ENCODE measurements at regions not wholly inside any gene's neighbourhood (a gene's known extent, or its start where the extent isn't known, plus 50 kb on each side); places are given as distances from the start of the nearest gene placed in this dataset.

- H3K27me3 ChIP-seq (ENCODE audit: control insufficient read depth in 4 of 4, insufficient read depth in 4 of 4, low read length in 3 of 4) = no peaks in the 10 kb centered on the region
- TF ChIP-seq TAF1 (conservative IDR thresholded peaks at IDR 0.05) (no peak), FOXA2 (IDR thresholded peaks at IDR 0.05) (no peak), HNF4A (conservative IDR thresholded peaks at IDR 0.05) (no peak), SP1 (IDR thresholded peaks at IDR 0.05) (no peak)
- WGBS = 57% methylated on average over 2 of the region's 2 CpGs
Measured at GRCh38 chr2:182553483-182553882, 126.6 kb upstream of the PDE1A start.

GRCh38 chr2:182554950-182555349, 128.1 kb upstream of the PDE1A start:
- Histone ChIP-seq H3K4me3 (ENCODE audit: low read depth in 1 of 3, low read length in 3 of 3) (no peak overlapping the region), H3K27ac (ENCODE audit: low read depth in 1 of 2, low read length in 2 of 2) (no peak overlapping the region), H3K9me3 (ENCODE audit: control insufficient read depth in 4 of 4, low read length in 3 of 4) (no peaks in the 10 kb centered on the region), H3K36me3 (ENCODE audit: control insufficient read depth in 4 of 4, insufficient read depth in 3 of 4, low read depth in 1 of 4, low read length in 3 of 4) (no peaks in the 10 kb centered on the region), H3K4me1 (ENCODE audit: control insufficient read depth in 4 of 4, insufficient read depth in 4 of 4, low read length in 3 of 4) (no peaks in the 10 kb centered on the region), H3K9ac (ENCODE audit: low read depth in 1 of 2, low read length in 2 of 2) (no peak overlapping the region), H3K27me3 (ENCODE audit: control insufficient read depth in 4 of 4, insufficient read depth in 4 of 4, low read length in 3 of 4) (no peaks in the 10 kb centered on the region)
- WGBS = 71% methylated on average over 4 of the region's 4 CpGs
- no peak for DNase-seq (ENCODE audit: low spot score)
- TF ChIP-seq HNF4A (conservative IDR thresholded peaks at IDR 0.05) = no peak
- TF ChIP-seq MAX (IDR thresholded peaks at IDR 0.05) = no peak
- TF ChIP-seq REST (IDR thresholded peaks at IDR 0.05) = no peak
- no peak for TF ChIP-seq ATF3 (IDR thresholded peaks at IDR 0.05)
- no peak for TF ChIP-seq RAD21 (IDR thresholded peaks at IDR 0.05)
- TF ChIP-seq GABPA (IDR thresholded peaks at IDR 0.05 in 1 of 2, conservative IDR thresholded peaks at IDR 0.05 in 1 of 2) = no peak
- TF ChIP-seq FOXA1 (IDR thresholded peaks at IDR 0.05) = no peak
- no peak for TF ChIP-seq RXRA (IDR thresholded peaks at IDR 0.05)
- TF ChIP-seq FOXA2 (IDR thresholded peaks at IDR 0.05) = no peak
- no peak for TF ChIP-seq NR2F2 (IDR thresholded peaks at IDR 0.05)
- TF ChIP-seq SP1 (IDR thresholded peaks at IDR 0.05) = no peak
- no peak for TF ChIP-seq EGR1 (IDR thresholded peaks at IDR 0.05; ENCODE audit: low read depth in 2 of 2)
- no peak for TF ChIP-seq JUND (IDR thresholded peaks at IDR 0.05)

More at GRCh38 chr2:182553483-182553882, 126.6 kb upstream of the PDE1A start:
- Histone ChIP-seq H3K9ac (ENCODE audit: low read depth in 1 of 2, low read length in 2 of 2) (no peak overlapping the region), H3K4me1 (ENCODE audit: control insufficient read depth in 4 of 4, insufficient read depth in 4 of 4, low read length in 3 of 4) (no peaks in the 10 kb centered on the region), H3K27ac (ENCODE audit: low read depth in 1 of 2, low read length in 2 of 2) (no peak overlapping the region), H3K36me3 (ENCODE audit: control insufficient read depth in 4 of 4, insufficient read depth in 3 of 4, low read depth in 1 of 4, low read length in 3 of 4) (no peaks in the 10 kb centered on the region), H3K4me3 (ENCODE audit: low read depth in 1 of 3, low read length in 3 of 3) (no peak overlapping the region), H3K9me3 (ENCODE audit: control insufficient read depth in 4 of 4, low read length in 3 of 4) (no peaks in the 10 kb centered on the region)
- no peak for DNase-seq (ENCODE audit: low spot score)

- Histone ChIP-seq H3K4me1 (ENCODE audit: control insufficient read depth in 4 of 4, insufficient read depth in 4 of 4, low read length in 3 of 4) (no peaks in the 10 kb centered on the region), H3K27me3 (ENCODE audit: control insufficient read depth in 4 of 4, insufficient read depth in 4 of 4, low read length in 3 of 4) (no peaks in the 10 kb centered on the region), H3K36me3 (ENCODE audit: control insufficient read depth in 4 of 4, insufficient read depth in 3 of 4, low read depth in 1 of 4, low read length in 3 of 4) (no peaks in the 10 kb centered on the region), H3K9ac (ENCODE audit: low read depth in 1 of 2, low read length in 2 of 2) (no peak overlapping the region), H3K4me3 (ENCODE audit: low read depth in 1 of 3, low read length in 3 of 3) (no peak overlapping the region), H3K9me3 (ENCODE audit: control insufficient read depth in 4 of 4, low read length in 3 of 4) (no peaks in the 10 kb centered on the region), H3K27ac (ENCODE audit: low read depth in 1 of 2, low read length in 2 of 2) (no peak overlapping the region)
- TF ChIP-seq SP1 (IDR thresholded peaks at IDR 0.05) (no peak), MAX (IDR thresholded peaks at IDR 0.05) (no peak), CTCF (IDR thresholded peaks at IDR 0.05; ENCODE audit: low read depth, low read length, missing input control) (no peak)
- WGBS = 13% methylated on average over 1 of the region's 1 CpG
- no peak for DNase-seq (ENCODE audit: low spot score)
Measured at GRCh38 chr2:182558564-182558963, 131.7 kb upstream of the PDE1A start.
